ENCODE measurements at regions not wholly inside any gene's neighbourhood (a gene's known extent, or its start where the extent isn't known, plus 50 kb on each side); places are given as distances from the start of the nearest gene placed in this dataset.
"Not testable (repeated sequence)": the region's sequence is repeated elsewhere in the genome, so short reads cannot be mapped to it uniquely, and the experiment has no call there.

DNA sequence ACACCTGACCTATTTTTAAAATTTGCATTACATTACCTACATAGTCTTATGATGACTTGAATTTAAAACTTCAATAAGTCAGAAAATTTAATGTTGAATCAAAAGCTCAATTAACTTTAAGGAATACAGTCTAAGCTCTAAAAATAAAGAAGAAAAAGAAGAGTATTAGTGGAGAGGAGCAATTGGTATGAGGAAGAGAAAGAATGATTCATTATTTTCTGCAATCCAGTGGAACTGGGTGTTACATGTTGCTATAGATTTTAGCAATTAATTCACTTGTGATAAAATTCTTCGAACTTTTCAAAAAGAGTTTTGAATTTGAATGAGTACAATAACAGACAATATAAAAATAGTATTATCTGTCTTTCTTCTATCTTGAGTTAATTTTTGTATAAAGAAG, 158.9 kb upstream of the POT1 start:
- in situ Hi-C loops (cut with HindIII; ENCODE audit: low pct_ligation_motif_present, low pct_unique_long_range_greater_than_20kb, low sequenced_read_pairs), result no loop called here
- no peak for DNase-seq

DNA sequence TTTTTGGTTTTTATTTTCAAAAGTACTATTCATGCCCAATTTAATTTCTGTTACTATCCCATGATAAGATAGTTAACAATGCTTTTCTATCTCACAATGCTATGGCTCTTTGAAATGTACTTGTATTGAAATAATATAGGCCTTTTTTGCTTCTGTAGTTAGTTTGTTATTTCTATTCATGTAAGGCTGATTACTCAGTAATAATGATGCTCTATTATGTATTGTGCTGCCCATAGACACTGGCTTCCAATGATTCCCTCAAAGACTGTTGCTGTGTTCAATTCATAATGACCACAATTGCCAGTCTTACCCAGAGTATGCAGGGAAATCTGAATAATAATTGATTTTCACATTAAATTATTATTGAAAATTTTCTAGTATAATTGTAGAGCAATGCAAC, 155.5 kb upstream of the POT1 start:
- in situ Hi-C loops (cut with HindIII; ENCODE audit: low pct_ligation_motif_present, low pct_unique_long_range_greater_than_20kb, low sequenced_read_pairs), result no loop called here
- DNase-seq, result no peak

DNA sequence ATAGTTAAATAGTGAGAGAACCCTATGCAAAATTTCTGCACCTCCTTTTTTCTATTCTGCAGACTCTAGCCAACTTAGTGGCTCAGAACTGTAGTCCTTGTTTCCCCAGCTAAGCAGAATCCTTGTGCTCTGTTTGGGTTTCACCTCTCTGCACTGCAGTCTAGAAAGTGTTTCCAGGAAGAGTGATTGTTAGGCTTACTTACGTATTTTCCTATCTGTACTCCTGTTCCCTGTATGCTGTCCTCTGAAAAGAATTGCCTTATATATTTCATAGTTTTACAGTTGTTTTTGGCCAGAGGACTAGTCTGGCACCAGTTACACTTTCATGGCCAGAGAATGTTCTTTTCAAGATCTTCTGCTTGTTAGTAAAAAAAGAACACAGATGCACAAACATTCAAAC, 154.6 kb upstream of the POT1 start:
- in situ Hi-C loops (cut with HindIII; ENCODE audit: low pct_ligation_motif_present, low pct_unique_long_range_greater_than_20kb, low sequenced_read_pairs), result no loop called here
- DNase-seq, result no peak

DNA sequence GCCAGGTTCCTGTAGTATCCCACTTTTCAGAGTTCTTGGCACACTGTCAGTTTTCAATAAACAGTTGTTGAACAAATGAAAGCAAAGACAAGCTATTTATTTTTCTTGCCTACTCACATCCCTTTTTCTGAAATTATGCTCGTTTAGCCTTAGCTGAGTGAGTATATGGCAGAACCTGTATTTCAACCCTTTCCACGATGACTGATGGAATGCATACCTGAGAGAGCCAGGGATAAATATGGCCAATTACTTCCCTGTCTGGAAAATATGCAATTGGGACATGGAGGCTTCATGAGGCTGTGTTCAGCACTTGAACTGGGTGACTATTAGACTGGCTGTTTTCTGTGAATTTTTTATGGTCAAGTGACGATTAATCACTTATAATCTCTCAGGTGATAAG, 144.5 kb upstream of the POT1 start:
- in situ Hi-C loops (cut with HindIII; ENCODE audit: low pct_ligation_motif_present, low pct_unique_long_range_greater_than_20kb, low sequenced_read_pairs), result no loop called here
- no peak for DNase-seq

DNA sequence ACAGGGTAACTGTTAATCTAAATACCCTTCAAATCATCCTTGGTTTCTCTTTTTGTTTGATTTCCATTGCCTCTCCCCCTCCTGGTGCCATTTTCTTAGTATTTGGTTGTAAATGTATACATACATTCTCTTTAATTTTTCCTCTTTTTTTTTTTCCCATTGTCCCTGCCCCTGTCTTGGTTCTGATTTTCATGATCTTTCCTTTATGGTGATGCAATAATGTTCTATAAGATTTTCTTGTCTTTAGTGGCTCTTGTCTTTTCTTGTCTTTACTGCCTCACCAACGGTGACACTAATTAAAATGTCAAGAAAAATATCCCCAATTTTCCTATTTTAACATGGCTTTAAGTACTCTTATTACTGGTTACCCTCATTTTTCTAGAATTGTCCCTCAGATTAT, 135.9 kb upstream of the POT1 start:
- in situ Hi-C loops (cut with HindIII; ENCODE audit: low pct_ligation_motif_present, low pct_unique_long_range_greater_than_20kb, low sequenced_read_pairs), result no loop called here
- DNase-seq, result no peak

DNA sequence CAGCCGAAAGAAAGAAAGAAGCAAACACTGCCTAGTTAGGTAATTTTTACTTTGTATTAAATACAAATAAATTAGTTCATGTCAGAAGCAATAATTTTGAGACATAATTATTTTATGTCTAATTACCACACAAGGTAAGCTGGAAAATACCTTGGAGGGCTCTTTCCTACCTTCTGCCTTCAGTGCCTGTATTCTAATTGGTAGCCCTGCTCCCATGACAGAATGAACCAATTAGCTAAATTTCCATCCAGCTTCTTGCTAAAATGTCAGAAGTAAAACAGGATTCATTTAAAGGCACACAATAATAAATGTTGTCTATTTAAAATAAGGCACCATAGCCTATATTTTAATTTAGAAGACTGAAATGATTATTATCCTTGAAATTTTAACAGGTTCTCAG, 135.4 kb upstream of the POT1 start:
- in situ Hi-C loops (cut with HindIII; ENCODE audit: low pct_ligation_motif_present, low pct_unique_long_range_greater_than_20kb, low sequenced_read_pairs), result no loop called here
- DNase-seq, result no peak

DNA sequence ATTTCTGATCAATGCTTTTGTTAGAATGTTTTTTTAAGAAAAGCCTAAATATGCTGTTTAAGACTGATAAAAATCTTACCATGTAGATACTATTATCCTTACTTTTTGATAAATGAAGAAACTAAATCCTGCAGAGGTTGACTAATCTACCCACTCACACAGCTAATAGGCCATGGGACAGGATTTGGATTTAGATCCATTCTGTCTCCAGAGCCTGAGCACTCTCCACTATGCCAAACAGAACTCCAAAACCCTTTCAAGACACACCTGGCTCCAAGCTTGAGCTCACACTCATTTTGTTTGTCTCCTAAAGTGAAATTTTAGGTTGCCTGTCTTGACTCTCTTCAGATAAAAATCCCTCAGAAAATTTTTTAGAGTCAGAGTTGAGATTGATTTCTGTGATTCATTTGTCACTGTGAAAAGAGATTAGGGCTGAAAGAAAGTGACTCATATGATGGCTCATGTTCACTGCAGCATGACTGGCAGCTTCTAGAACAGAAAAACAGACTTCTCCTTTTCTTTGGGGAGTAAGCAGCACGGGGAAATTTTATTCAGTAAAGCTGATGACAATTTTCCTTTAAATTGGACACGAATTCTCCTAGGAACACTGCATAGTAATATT, 132.3 kb upstream of the POT1 start:
- in situ Hi-C loops (cut with HindIII; ENCODE audit: low pct_ligation_motif_present, low pct_unique_long_range_greater_than_20kb, low sequenced_read_pairs), result no loop called here
- peak; percentile 79 for DNase-seq

DNA sequence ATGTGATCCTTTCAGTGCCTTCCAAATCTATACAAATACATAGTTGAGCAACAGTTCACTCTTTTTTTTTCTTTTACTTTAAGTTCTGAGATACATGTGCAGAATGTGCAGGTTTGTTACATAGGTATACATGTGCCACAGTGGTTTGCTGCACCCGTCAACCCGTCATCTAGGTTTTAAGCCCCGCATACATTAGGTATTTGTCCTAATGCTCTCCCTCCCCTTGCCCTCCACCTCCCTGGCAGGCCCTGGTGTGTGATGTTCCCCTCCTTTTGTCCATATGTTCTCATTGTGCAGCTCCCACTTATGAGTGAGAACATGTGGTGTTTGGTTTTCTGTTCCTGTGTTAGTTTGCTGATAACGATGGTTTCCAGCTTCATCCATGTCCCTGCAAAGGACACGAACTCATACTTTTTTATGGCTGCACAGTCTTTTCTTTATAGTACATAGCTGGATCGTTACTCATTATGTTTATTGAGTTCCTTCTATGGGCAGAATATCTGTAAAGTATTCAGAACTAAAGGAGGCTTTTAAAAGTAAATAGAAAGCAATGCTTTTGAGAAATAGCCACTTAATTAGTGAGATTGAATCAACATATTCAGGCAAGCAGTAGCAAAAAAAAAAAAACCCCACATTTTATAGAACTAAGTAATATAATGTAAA, 131.6 kb upstream of the POT1 start:
- in situ Hi-C loops (cut with HindIII; ENCODE audit: low pct_ligation_motif_present, low pct_unique_long_range_greater_than_20kb, low sequenced_read_pairs); DNase-seq: not testable (repeated sequence)

DNA sequence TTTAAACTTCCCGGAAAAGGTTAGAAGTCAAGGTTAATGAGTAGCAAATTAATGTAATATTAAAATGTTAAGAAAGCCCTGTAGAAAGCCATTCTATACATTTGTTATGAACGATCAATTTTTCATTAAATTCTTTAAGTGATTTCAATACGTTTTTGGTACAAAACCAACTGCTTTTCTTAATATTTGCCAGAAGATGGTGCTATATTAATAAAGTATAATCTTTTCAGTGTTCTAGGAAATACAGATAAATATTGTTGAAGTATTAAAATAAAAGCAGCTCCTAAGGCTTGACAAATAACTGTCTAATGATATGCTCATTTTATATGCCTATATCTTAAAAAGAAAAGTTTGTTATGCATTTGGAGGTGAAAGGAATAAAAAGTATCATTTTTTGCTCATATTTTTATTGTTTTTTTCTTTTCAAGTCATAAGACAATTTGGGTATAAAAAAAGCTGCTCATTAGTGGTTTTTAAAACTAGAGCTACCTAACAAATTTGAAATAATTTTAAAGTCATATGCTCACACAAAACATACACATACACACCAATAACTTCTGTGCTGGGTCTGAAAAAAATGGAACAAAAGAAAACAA, 130.3 kb upstream of the POT1 start:
- peak; percentile 55 for DNase-seq
- in situ Hi-C loops (cut with HindIII; ENCODE audit: low pct_ligation_motif_present, low pct_unique_long_range_greater_than_20kb, low sequenced_read_pairs), result no loop called here

DNA sequence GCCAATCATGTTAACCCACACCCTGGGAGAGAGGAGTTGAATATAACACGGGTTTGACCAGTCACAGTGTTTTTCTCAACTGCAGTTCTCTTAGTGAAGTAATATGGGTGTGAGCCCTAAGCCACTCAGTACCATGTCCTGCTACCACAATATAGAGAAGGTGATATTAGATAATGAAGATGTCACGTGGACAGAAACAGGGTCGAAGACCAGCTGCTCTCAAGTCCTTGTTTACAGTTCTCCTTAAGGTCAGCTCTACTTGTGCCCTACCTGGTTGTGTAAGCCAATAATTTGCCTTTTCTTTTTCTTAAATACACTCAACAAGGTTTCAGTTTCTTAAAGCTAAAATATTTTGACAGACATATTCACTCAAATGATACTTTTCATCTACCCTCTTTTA, 128.3 kb upstream of the POT1 start:
- in situ Hi-C loops (cut with HindIII; ENCODE audit: low pct_ligation_motif_present, low pct_unique_long_range_greater_than_20kb, low sequenced_read_pairs), result no loop called here
- DNase-seq, result no peak

DNA sequence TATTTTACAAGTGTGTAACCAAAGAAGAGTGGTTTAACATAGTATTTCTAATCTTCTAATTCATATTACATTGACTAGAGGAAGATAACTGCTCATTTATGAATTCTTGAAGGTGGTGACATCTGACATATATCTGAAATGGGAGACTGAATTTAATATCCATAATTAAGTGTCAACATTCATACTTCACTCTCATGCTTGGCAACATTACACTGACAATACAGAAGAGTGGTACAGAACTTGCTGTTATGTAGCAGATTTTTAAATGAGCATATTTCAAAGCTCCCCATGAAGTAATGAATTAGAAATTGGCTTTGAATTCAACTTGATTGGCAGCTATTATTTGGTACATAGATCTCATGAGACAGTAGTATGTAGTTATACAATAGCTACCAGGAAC, 125.8 kb upstream of the POT1 start:
- DNase-seq, result no peak
- in situ Hi-C loops (cut with HindIII; ENCODE audit: low pct_ligation_motif_present, low pct_unique_long_range_greater_than_20kb, low sequenced_read_pairs), result no loop called here

DNA sequence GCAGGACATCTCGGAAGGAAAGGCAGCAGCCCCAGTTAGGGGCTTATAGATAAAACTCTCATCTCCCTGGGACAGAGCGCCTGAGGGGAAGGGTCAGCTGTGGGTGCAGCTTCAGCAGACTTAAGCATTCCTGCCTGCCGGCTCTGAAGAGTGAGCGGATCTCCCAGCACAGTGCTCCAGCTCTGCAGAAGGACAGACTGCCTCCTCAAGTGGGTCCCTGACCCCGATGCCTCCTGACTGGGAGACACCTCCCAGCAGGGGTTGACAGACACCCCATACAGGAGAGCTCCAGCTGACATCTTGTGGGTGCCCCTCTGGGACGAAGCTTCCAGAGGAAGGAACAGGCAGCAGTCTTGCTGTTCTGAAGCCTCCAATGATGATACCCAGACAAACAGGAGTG, 117.1 kb upstream of the POT1 start:
- DNase-seq, result no peak
- in situ Hi-C loops (cut with HindIII; ENCODE audit: low pct_ligation_motif_present, low pct_unique_long_range_greater_than_20kb, low sequenced_read_pairs), result no loop called here

DNA sequence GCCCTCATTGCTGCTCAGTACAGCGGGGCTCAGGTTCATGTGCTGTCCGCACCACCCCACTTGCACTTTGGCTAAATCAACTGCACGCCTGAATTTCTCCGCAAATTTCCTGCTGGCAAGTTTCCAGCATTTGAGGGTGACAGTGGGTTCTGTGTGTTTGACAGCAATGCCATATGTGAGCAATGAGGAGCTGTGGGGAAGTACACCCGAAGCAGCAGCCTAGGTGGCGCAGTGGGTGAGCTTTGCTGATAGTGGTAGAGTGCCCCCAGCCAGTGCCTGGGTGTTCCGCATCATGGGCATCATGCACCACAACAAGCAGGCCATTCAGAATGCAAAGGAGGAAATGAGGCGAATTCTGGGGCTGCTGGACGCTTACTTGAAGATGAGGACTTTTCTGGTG, 103.9 kb upstream of the POT1 start:
- in situ Hi-C loops (cut with HindIII; ENCODE audit: low pct_ligation_motif_present, low pct_unique_long_range_greater_than_20kb, low sequenced_read_pairs), result no loop called here
- no peak for DNase-seq

DNA sequence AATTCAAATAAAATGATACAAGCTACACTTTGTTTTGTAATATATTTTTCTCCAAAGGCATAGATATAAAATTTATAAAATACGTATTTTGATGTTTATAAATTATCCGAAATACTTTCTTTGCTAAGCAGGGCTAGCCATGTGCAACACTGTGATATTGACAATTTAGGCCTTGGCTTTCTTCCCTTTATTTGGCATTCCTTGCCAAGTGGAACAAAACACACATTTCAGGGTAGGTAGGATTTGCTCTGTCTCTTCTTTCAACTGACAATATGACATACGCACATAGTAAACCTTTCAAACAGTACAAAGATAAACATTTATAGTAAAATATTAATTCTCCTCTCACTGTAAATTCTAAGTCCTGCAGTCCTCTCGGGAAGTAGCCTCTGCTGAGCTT, 103.3 kb upstream of the POT1 start:
- in situ Hi-C loops (cut with HindIII; ENCODE audit: low pct_ligation_motif_present, low pct_unique_long_range_greater_than_20kb, low sequenced_read_pairs), result no loop called here
- DNase-seq, result no peak

DNA sequence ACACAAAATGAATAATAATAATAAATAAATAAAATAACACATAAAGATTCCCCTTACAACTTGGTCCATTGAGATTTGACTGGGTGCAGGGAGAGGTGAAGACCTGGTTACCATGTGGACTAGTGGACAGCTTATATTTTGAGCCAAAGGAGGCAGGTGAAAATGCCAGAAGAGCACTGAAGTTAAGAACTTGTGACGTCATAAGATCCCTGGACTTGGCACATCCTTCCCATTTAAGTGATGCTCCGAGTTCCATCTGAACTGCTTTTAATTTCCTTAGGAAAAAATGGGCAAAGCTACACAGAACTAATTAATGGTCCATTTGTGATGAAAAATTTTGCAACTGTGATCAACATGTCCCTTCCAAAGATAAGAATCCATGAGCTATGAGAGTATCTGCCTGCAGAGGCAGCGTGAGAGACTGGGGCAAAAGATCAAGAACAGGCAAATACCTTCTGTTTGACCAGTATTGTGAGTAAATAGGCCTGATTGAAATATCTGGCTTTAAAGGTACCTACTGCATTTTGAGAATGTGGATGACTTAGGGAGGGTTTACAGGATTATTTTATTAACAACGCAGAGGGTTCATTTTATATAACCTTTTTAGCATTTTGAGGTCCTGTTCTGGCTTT, 101.2 kb upstream of the POT1 start:
- in situ Hi-C loops (cut with HindIII; ENCODE audit: low pct_ligation_motif_present, low pct_unique_long_range_greater_than_20kb, low sequenced_read_pairs), result no loop called here
- no peak for DNase-seq

DNA sequence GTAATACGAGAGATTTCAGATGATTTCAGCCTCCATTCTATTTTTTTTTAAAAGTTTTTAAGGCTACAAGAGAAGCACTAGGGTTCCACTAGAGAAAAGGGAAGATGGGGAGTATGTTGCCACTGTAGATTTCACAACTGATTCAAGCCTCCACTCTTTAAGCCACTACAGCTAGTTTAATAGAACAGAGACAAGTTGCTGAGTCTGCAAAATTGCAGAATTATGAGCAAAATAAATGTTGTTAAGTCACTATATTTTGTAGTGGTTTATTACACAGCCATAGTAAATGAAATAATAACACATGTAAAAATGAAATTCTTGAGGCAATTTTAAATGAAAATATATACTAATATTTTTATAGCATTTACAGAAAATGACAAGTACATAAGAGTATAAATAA, 96.0 kb upstream of the POT1 start:
- in situ Hi-C loops (cut with HindIII; ENCODE audit: low pct_ligation_motif_present, low pct_unique_long_range_greater_than_20kb, low sequenced_read_pairs), result no loop called here
- DNase-seq, result no peak

DNA sequence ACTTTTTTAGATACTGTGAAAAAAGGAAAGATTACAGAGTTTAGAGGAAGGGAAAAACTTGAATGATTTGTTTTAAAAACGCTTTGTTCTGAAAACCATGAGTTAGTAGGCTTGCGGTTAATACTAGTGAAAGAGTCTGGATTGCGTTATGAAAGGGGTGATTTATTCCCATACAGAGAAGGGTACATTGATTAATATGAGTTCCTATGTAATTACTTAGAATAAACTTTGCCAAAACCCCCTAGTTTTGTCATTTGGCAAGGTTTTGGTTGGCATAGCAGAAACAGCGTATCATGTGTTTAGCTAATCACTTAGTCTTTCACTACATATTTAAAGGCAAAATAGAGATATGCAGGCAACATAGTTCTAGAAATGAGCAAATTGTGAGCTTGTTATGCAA, 91.2 kb upstream of the POT1 start:
- in situ Hi-C loops (cut with HindIII; ENCODE audit: low pct_ligation_motif_present, low pct_unique_long_range_greater_than_20kb, low sequenced_read_pairs), result no loop called here
- no peak for DNase-seq

DNA sequence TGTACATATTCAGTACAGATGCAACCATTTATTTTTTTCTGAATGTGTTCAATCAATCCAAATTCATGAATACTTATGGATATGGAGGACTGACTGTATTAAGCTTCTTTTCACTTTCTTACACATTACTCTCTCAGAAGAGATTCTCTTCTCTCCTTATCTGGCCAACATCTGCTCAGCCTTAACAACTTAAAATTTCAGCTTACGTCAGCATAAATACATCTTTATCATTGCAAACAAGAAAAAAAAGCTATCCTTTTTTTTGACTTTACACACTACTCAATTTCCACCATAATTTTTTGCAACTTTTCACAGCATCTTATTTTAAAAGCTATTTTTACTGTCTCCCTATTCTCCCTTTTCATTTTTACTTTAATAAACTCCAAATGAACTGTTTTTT, 80.9 kb upstream of the POT1 start:
- no peak for DNase-seq
- in situ Hi-C loops (cut with HindIII; ENCODE audit: low pct_ligation_motif_present, low pct_unique_long_range_greater_than_20kb, low sequenced_read_pairs), result no loop called here

DNA sequence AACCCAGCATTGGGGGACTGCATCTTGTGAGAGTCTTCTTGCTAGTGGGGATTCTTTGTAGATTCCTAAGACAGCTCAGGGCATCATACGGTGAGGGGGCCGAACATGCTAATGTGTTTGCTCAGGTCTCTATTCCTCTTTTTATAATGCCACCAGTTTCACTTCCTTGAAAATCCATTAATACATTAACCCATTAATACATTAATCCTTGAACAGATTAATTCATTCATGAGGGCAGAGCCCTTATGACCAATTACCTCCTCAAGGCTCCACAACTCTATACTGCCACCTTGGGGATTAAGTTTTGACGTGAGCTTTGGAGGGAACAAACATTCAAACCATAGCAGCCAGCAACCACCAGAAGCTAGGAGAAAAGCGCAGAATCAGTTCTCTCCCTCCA, 67.2 kb upstream of the POT1 start:
- in situ Hi-C loops (cut with HindIII; ENCODE audit: low pct_ligation_motif_present, low pct_unique_long_range_greater_than_20kb, low sequenced_read_pairs), result no loop called here
- peak; percentile 31 for DNase-seq

Measured in ACHN (cell line).